EL (cell line): ENCODE measurements at regions not wholly inside any gene's neighbourhood (a gene's known extent, or its start where the extent isn't known, plus 50 kb on each side); places are given as distances from the start of the nearest gene placed in this dataset.

Source experiments
- DNase-seq: peaks from one replicate; pipeline ENCODE4 v3.0.0-alpha.2; 2016

DNA sequence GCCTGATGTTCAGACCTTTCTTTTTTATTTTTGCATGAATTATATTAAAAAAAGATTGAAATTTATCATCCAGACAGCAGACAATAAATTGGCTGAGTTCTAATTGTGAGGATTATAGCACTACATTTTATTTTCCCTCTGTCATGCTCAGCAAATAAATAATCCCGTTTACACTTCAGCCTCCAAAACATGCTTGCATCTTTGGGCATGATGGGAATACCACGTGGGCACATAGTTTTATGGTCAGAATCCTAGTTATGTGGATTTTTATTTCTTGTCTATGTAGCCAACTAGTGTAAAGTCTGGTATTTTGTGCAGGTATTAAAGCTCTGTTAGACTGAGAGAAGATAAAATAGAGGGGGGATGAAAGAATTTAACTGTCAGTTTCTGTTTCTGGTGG is 276.9 kb upstream of the E2F7 start:
- DNase-seq: no peak

GRCh38 chr12:77339610-77340009 is 274.2 kb upstream of the E2F7 start:
- peak; percentile 35 for DNase-seq

GRCh38 chr12:77337362-77337761 is 272.0 kb upstream of the E2F7 start:
- no peak for DNase-seq

GRCh38 chr12:77334806-77335205 is 269.4 kb upstream of the E2F7 start:
- DNase-seq: no peak

DNA sequence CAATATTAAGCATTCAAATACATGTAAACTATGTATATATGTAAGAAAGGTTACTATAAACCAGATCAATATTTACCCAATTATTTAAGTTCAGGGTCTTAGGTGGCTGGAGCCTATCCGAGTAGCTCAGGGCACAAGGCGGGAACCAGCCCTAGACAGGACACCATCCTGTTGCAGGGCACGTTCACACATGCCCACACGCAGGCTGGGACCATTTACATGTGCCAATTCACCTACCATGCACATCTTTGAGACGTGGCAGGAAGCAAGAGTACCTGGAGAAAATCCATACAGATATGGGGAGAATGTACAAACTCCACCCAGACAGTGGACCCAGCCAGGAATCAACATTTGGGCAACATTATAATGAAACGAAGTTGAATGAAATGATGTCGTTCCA is 263.0 kb upstream of the E2F7 start:
- DNase-seq: no peak

GRCh38 chr12:77325511-77326236 is 260.3 kb upstream of the E2F7 start:
- DNase-seq: no peak

GRCh38 chr12:77324763-77325468 is 259.5 kb upstream of the E2F7 start:
- peak; percentile 70 for DNase-seq

GRCh38 chr12:77324416-77324762 is 259.0 kb upstream of the E2F7 start:
- no peak for DNase-seq

DNA sequence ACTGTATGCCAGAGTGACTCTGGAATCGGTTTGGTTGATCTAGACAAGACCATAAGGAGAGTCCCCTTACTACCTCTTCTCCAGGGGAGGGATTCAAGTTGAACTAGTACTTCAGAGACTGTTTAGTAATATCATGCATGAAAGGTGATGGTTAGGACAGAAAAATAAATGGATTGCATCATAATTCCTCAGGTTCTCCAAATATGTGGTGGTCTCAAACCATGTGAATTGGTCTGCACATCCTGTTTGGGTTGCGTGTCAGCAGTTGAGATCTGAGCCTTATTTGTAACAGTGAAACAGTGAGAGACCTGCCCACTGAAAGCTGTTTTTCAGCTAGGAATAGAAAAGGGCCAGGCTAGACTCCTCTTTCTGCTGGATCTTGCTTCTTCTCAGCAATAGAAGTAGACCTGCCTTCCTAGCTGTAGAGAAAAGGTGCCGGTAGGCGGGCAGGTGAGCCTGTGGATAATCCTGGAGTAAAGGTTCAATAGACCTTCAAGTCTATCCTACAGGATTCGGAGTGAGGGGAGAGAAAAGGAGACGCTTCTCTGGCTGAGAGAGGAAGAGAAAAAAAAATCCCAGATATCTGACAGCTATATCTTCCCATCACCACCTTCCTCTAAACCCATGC is 258.5 kb upstream of the E2F7 start:
- DNase-seq: no peak

- DNase-seq: no peak
These were observed 253.8 kb upstream of the E2F7 start for GRCh38 chr12:77319166-77319565.

GRCh38 chr12:77315407-77315806 is 250.0 kb upstream of the E2F7 start:
- DNase-seq: no peak

- no peak for DNase-seq
These were observed 249.1 kb upstream of the E2F7 start for GRCh38 chr12:77314378-77315052.

- no peak for DNase-seq
These were observed 242.7 kb upstream of the E2F7 start for GRCh38 chr12:77308056-77308455.

- no peak for DNase-seq
These were observed 235.4 kb upstream of the E2F7 start for GRCh38 chr12:77300811-77301210.

- DNase-seq: peak; percentile 72
These were observed 234.7 kb upstream of the E2F7 start for GRCh38 chr12:77299910-77300669.

- no peak for DNase-seq
These were observed 233.6 kb upstream of the E2F7 start for GRCh38 chr12:77299001-77299400.

DNA sequence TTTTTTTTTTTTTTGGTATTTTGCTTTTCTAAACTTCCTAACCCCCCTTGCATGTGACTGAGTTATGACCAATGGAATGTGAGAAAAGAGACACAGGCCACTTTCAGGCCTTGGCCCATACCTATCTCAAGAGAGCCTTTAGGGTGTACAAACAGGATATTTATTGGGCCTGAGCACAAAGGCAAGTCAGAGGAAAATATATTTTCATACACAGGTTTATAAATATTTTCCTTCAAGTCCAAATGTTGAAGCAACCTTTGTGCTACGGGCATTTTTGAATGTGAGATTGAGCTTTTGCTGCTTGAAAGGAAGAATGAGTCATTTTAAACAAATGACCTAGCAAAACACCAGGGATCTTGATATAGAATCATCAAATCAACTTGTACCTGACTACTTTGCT is 228.6 kb upstream of the E2F7 start:
- peak; percentile 28 for DNase-seq

DNA sequence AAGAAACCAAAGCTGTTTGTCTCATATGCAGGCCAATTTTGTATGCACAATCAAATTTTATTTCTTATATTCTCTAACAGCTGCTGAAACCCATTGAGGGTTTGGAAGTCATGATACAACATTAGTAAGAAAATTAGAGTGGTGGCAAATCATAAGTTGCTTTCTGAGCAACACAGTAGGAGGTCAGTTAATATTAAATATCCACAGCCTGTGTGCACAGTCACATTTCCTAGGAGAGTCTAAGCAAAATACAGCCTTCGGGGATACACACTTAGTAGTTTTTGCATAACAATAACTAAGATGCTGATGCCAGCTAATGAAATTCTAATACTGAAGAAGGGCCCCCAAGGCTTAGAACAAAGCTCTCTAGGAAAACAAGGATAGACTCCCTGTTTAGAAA is 209.6 kb upstream of the E2F7 start:
- no peak for DNase-seq

DNA sequence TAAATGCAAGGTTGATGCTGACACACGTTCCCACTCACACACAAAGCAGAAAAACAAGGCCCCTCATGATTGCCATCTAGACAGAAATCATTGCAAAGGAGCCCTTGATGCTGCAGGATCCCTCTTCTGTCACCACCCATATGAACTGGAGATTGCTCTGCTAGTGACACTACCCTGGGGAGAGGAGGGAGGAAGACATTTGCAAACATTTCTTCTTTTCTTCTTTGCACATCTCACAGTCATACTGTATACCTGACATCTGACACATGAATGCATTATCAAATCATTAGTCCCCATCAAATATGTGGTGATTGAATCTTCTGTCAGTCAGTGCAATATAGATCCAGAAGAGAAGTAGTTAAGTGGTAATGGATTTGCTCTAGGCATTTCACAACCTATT is 208.5 kb upstream of the E2F7 start:
- DNase-seq: no peak

GRCh38 chr12:77256956-77257355 is 191.6 kb upstream of the E2F7 start:
- no peak for DNase-seq

- DNase-seq: no peak
These were observed 188.0 kb upstream of the E2F7 start for GRCh38 chr12:77253321-77253720.

- no peak for DNase-seq
These were observed 186.4 kb upstream of the E2F7 start for GRCh38 chr12:77251799-77252198.

DNA sequence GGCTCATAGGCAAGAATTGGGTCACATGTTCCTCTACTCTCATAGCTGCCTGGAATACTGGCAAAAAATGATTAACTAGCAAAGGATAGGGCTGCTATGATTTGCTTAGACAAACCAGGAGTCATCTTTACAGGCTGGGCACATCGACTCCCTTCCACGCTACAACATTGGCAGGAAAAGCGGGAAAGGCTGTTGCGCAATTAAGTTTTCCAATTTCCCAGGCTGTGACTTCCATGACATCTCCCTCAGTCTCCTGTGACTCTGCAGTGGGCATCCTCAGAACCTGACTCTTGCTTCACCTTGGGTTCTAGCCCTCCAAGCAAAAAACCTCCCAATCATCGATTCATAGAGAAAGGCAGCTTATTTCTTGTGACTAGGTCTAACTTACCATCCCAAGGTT is 184.5 kb upstream of the E2F7 start:
- DNase-seq: no peak
